GM21528 (cell line): ENCODE measurements at regions not wholly inside any gene's neighbourhood (a gene's known extent, or its start where the extent isn't known, plus 50 kb on each side); places are given as distances from the start of the nearest gene placed in this dataset.

Experiments
- ATAC-seq: cut with Tn5 transposase; IDR thresholded peaks from one replicate; pipeline ENCODE4 v1.9.1; 2021; ENCODE audit warnings: mild to moderate bottlenecking, moderate library complexity; ENCODE audit not compliant: unreplicated experiment, low FRiP score

GRCh38 chr6:11926594-11927407, 85.3 kb upstream of the HIVEP1 start:
- ATAC-seq: no peak

GRCh38 chr6:11925805-11926204, 86.3 kb upstream of the HIVEP1 start:
- ATAC-seq: no peak

GRCh38 chr6:11923621-11924020, 88.5 kb upstream of the HIVEP1 start:
- no peak for ATAC-seq

GRCh38 chr6:11922901-11923300, 89.2 kb upstream of the HIVEP1 start:
- ATAC-seq: no peak

- ATAC-seq: no peak
Observed at GRCh38 chr6:11921751-11922150, 90.4 kb upstream of the HIVEP1 start.

GRCh38 chr6:11921017-11921438, 91.1 kb upstream of the HIVEP1 start:
- no peak for ATAC-seq

GRCh38 chr6:11920566-11920965, 91.5 kb upstream of the HIVEP1 start:
- no peak for ATAC-seq

GRCh38 chr6:11919771-11920440, 92.2 kb upstream of the HIVEP1 start:
- ATAC-seq: no peak

- no peak for ATAC-seq
Observed at GRCh38 chr6:11918739-11919605, 93.1 kb upstream of the HIVEP1 start.

- no peak for ATAC-seq
Observed at GRCh38 chr6:11917951-11918738, 94.0 kb upstream of the HIVEP1 start.

- ATAC-seq: no peak
Observed at GRCh38 chr6:11912420-11912819, 99.7 kb upstream of the HIVEP1 start.

GRCh38 chr6:11911538-11911937, 100.6 kb upstream of the HIVEP1 start:
- no peak for ATAC-seq

GRCh38 chr6:11909696-11910132, 102.4 kb upstream of the HIVEP1 start:
- no peak for ATAC-seq

- no peak for ATAC-seq
Observed at GRCh38 chr6:11908436-11909105, 103.5 kb upstream of the HIVEP1 start.

- ATAC-seq: no peak
Observed at GRCh38 chr6:11903645-11904044, 108.5 kb upstream of the HIVEP1 start.

GRCh38 chr6:11902527-11902926, 109.6 kb upstream of the HIVEP1 start:
- no peak for ATAC-seq

GRCh38 chr6:11900662-11901598, 111.2 kb upstream of the HIVEP1 start:
- ATAC-seq: no peak

GRCh38 chr6:11899645-11900044, 112.5 kb upstream of the HIVEP1 start:
- ATAC-seq: no peak

- ATAC-seq: no peak
Observed at GRCh38 chr6:11894212-11894611, 115.6 kb upstream of the ADTRP start.
